HG02623 (cell line): ENCODE measurements at regions not wholly inside any gene's neighbourhood (a gene's known extent, or its start where the extent isn't known, plus 50 kb on each side); places are given as distances from the start of the nearest gene placed in this dataset.
"Not testable (repeated sequence)": the region's sequence is repeated elsewhere in the genome, so short reads cannot be mapped to it uniquely, and the experiment has no call there.

Source experiments
- ATAC-seq: cut with Tn5 transposase; IDR thresholded peaks from one replicate; pipeline ENCODE4 v1.9.1; 2021; ENCODE audit warnings: moderate library complexity; ENCODE audit not compliant: unreplicated experiment

DNA sequence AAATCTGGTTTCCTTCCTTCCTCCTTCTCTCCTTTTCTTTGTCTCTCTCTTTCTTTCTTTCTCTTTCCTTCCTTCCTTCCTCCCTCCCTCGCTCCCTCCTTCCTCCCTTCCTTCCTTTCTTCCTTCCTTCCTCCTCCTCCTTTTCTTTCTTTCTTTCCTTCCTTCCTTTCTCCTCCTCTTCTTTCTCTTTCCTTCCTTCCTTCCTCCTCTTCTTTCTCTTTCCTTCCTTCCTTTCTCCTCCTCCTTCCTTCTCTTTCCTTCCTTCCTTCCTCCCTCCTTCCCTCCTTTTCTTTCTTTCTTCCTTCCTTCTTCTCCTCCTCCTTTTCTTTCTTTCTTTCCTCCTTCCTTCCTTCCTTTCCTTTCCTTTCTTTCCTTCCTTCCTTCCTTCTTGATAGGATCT lies 61.2 kb downstream of the VIP start:
- no peak for ATAC-seq

DNA sequence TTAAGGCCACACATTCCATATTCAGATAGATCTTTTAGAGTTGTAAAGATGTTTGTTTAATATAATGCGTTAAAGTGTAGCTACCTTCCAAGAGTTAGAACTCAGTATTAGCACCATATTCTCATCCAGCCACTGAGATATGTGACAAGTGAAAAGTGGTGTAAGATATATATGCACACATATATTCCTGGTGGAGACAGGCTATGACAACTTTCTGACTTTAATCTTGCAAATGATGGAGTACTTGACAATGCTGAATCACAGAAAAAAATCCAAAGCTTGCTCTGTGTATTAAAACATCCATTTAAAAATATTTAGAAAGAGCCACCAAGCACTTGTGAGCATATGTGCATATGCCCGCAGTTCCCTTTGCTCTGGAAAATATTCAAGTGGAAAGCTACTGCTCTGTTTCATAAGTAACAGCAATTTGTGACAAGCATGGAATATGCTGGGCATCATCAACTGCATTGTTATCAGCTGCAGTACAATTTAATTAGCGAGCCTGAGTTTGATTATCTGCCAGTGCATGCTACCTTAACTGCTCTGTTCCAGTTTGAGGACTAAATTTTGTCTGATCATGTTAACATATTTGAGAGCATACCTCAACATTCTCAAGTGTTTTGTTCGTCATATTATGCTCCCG lies 64.8 kb downstream of the VIP start:
- no peak for ATAC-seq

DNA sequence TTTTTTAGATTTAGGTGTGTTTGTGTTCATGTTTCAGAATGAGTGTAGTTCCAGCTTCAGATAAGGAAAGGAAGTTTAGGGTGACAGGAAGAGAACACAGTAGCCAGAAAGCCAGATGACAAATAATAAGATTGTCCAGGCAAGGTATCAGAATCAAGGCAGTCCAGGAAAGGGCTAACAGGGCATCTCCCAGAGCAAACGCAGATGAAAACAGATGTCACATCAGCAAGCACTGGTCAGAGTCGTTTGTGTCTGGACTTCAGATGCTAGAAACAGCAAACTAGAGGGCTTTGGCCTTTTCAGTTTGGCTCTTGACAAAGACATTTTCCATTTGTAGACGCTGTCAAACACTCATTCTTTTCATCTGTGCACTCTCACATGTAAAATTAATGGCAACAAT lies 65.5 kb downstream of the VIP start:
- ATAC-seq = no peak

DNA sequence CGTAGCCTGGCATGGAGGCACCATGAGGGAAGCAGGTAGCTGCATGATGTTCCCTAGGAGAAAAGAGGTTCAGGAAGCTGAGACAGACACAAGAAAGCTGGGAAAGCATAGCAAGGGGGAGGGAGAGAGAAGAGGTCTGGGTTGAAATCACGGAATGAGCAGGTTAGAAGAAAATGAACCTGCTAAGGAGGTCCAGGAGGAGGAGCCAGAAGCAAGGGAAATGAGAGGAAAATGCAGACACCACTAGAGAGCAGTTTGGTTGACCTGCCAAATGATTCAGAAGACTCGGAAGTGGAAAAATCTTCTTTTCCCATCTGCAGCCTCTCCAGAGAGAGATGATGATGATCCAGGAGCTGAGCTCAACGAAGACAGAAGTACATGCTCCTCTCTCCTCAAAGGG lies 70.9 kb downstream of the VIP start:
- ATAC-seq = no peak

DNA sequence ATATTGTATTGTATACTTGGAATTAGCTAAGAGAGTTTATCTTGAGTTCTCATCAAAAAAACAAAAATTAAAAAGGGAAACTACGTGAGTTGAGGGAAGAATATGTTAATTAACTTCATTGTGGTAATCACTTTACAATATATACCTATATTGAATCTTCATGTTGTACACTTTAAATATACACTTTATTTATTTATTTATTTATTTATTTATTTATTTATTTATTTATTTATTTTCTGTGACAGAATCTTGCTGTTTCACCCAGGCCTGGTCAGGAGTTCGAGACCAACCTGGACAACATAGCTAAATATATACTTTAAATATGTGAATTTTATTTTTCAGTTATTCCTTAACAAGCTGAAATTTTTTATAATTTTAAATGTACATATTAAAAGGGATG lies 74.1 kb downstream of the VIP start:
- ATAC-seq = no peak

DNA sequence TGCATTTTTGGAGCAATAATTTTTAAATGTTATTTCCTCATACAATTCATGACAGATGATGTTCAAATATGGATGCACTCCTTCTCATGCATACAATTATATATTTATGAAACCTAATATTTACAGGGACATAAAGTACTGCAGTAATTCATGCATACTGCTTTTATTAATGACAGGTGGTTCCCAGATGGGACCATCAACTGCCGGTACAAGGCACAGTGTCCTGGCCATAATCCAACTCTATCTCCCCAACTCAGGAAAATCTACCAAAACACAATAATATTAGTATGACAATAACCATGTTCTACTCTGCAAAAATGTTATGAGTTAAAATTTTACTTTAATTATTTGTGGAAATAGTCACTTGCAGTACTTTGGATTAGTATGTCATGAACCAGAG lies 77.8 kb downstream of the VIP start:
- ATAC-seq = no peak

DNA sequence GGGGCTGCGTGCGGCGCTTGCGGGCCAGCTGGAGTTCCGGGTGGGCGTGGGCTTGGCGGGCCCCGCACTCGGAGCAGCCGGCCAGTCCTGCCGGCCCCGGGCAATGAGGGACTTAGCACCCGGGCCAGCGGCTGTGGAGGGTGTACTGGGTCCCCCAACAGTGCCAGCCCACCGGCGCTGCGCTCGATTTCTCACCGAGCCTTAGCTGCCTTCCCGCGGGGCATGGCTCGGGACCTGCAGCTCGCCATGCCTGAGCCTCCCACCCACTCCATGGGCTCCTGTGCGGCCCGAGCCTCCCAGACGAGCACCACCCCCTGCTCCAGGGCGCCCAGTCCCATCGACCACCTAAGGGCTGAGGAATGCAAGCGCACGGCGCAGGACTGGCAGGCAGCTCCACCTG lies 83.8 kb downstream of the VIP start:
- ATAC-seq = not testable (repeated sequence)

DNA sequence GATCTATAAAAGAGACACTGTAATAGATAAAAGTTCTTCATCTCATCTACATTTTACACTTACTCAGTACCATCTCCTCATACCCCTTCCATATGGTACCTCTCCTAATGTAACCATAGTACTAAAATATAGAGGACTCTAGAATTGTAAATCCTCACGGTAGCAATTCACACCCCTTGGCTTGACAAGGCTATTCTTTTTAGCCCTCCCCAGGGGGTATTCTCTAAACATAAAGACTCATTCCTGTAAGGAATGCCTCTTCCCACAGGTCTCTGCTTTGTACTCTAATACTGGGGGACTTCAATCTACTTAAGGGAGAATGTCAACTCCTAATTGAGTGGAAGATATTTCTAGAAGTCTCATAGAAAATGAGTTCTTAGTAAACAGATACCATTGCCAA lies 85.9 kb downstream of the VIP start:
- ATAC-seq = no peak

DNA sequence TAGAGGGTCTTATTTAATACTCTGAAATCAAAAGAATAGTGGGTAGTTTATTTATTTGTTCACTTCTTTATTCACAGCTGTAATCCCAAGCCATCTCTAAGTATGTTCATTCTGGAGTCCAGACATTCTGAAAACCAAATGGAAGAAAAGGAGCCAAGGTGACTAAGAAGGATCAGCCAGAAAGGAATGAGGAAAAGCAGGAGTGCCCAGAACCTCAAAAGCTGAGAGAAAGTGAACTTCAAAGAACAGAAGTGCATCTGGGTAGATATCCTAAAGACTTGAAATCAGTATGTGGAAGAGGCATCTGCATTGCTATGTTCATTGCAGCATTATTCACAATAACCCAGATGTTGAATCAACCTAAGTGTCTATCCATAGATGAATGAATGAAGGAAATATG lies 94.8 kb downstream of the VIP start:
- ATAC-seq = no peak

DNA sequence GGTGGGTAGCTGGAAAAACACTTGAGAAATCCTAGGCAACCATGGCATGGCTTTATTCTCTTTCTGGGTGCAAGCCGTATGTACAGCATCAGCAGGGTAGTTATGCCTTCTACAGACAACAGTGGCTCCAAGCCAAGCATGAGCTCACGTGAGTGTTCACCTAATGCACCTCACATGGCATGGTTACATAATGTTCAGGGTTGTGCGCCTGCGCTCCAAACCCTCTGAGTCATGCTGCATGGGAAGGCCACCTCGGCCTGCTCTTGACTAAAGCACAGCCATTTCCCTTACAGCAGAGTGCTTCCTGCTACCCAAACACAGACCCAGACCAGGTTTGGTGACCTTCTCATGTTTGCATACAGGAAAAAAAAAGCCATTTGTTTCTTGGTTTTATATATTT lies 96.2 kb downstream of the VIP start:
- ATAC-seq = no peak

DNA sequence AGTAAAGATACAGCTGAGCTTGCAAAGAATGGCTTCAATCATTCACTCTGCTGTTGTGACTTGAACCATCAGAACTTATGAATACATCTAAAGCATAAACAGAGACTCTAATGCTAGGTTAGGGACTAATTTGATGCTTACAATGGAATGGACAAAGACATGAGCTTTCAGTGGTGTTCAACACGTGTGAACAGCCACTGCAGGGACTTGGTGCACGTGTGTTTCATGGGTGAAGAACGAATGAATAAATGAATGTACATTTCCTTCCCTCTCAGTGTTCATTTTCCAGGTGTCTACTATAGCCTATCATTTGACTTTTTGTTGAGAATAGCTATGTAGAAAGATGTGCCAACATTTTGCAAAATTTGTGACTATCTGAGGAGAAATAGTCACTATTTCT lies 98.3 kb downstream of the VIP start:
- no peak for ATAC-seq

DNA sequence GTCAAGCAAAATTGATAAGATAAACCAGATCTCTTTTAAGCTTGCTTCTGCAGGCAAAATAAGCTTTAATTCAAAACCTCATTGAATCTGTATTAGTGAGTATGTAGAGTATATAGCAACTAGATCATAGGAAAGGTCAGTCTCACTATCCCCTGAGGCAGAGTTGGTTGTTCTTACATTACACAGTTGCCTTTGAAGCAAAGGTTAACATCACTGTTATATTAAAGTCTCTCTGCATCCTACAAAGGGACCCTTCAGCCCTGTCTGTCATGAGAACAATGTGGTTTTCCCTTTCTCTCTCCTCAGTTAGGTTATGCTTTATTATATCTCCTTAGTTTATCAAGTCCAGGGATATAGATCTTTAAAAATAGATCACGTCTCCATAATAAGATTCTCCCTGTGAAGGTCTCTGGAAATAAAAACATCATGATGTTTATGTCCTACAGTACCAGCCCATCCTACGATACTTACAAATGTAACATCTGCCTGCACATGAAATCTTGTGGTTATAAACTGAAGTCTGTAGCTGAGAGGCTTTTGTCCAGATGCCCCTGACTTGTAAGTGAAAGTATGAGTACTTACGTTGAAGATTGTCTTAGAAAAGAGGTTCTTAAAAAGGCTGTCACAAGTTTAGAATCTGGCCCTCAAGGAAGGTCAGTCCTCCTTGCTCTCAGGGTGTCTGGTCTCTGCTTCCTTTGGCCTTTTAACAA lies 103.6 kb downstream of the VIP start:
- ATAC-seq = no peak

DNA sequence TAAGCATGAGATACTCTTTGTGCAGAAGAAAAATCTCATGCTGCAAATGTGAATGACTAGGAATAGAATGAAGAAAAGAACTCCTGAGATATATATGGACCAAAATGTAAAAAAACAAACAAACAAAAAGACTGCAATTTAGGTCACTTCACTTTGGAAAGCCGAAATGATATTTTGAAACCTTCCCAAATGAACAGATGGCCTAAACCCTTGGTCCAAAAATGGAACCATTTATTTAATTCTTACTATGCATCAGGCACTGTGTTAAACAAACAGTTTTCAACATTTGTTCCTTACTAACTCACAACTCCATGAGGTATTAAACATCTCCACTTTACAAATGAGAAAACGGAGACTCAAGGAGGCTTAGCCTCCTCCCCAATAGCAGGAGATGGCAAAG lies 107.5 kb downstream of the VIP start:
- no peak for ATAC-seq

DNA sequence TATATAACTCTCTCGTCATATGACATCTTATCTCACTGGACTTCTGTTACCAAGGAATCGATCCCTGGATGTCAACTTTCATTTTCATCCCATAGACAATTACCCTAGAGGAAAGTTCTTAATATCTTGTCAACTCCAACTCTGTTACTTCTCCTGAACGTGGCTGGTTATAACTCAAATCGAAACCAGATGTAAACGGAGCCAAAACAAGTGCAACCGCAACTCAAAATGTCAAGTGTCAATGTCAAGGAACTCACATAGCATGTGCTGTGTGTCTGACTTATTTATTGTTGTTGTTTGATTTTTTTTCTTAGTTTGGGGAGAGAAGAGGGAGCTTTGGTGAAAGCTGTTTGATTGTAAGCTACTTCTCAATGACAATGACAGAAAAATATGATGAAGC lies 108.6 kb downstream of the VIP start:
- ATAC-seq = no peak

DNA sequence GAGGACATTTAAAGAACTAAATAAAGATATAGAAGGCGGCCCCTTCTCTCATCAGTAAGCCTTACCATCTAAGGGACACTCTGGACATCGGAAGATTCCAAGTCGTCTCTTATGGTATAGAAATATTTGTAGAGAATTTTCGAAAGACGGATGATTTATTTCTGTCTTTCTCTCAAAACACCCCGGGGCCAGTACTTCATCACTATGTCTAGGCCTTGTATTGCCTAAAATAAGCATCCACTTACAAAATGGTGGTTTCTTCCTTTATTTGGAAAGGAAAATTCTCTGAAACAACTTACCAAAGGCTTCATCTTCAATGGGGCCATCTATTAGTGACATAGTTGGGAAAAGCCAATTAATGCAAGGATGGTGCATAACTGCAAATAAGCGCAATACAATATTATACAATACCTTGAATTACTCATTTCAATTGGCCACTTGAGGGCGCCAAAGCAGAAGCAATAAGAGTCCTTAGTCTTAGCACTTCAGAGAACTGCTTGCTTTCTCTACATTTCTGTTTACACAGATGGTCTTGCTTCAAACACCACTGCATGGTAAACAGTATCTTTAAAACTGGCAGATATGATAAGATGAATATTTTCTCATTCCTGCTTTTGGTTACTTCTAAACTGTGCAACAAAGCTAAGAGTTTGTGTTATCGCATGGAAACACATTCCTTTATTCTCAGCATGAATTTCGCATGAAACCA lies 113.2 kb downstream of the VIP start:
- ATAC-seq = peak; percentile 97

DNA sequence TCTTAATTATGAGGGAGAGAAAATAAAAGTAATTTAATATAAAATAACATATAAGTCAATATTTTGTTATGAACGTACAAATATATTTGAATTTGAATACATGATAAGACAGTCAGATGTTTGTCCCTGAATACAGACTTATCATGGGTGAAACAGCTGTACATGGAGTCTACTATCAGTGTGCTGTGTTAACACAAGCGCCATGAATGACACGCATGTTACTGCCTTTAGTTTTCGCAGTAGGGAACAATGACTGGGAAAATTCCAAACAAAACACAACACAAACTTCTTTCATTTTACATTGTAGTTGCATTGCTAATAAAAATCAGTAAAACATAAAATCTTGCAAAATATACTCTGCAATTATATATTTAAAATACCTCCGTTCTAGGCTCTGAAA lies 108.6 kb downstream of the FBXO5 start:
- no peak for ATAC-seq

DNA sequence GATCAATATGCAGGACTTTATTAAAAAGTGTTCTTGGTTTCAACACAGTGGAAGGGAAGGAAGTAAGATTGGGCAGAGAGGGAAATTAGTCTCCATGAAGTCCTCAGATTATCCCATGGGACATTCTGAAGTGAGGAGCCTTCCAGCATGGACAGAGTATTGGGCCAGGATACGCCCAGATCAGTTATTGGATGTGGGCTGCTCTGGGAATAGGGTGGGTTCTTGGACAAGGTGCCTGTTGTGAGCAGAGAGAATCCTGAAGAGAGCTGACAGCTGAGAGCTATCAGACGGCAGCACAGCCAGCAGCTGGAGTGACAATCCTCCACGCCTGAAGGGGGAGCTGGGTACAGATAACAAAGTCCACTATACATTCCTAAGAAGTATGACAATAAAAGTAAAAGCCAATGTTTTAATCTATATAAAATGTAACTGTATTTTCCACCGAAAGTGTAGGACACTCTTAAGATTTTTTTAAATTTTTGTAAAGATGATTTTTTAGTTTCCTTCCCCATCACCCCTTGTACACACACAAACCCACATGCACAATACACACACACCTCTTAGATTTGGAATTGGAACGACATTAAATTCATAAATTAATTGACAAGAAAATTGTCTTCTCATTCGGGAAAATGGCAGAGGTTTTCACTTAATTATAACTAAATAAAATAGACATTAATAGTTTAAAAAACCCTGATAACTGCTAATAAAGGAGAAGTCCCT lies 107.8 kb downstream of the FBXO5 start:
- ATAC-seq = no peak

DNA sequence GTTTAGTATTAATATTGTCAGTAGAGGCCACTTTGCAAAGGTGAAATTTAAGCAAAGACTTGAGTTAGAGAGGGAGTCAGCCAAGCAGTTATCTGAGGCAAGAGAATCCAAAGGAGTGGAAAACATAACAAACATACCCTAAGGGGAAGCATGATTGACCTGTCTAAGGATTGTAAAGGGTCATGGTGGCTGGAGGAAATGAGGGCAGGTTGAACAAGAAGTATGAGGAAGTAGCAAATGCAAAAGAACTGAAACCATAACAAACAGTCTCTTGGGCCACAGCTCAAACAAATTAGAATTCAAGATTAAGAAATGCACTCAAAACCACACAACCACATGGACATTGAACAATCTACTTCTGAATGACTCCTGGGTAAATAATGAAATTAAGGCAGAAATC lies 103.2 kb downstream of the FBXO5 start:
- ATAC-seq = no peak

DNA sequence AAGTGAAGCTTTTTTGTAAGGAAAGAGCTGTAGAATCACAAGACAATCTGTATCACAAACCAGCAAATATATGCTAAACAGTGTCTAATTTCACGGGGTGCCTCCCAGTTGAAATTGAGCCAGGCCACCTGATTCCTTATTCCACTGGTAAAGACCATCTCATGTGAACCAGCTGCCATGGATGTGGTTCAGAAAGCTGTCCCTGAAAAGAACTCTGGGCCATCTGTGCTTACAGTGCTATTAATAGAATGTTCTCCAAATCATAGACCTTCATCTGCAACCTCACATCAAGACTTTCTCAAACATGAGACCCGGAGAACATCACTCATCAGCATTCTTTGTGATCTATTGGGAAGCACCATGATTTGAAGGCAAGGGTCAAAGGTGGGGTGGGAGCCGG lies 89.7 kb downstream of the FBXO5 start:
- no peak for ATAC-seq

DNA sequence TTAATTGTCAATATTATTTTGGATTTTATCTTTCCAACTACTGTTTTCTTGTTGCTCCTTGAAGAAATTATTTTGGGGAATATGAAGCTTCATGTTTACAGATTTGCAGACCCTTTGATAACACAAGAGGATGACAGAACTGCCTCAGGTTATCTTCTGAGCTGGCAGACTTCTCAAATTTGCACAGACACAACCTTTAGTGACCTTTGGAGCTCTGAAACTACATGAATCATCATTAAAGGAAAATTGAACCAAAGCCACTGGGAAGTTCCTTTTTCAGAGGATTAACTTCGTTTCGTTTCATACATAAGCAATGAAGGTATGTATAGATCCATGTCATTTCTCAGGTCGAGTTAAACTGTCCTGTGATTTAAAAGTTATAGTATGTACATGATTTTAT lies 85.9 kb downstream of the FBXO5 start:
- ATAC-seq = no peak

DNA sequence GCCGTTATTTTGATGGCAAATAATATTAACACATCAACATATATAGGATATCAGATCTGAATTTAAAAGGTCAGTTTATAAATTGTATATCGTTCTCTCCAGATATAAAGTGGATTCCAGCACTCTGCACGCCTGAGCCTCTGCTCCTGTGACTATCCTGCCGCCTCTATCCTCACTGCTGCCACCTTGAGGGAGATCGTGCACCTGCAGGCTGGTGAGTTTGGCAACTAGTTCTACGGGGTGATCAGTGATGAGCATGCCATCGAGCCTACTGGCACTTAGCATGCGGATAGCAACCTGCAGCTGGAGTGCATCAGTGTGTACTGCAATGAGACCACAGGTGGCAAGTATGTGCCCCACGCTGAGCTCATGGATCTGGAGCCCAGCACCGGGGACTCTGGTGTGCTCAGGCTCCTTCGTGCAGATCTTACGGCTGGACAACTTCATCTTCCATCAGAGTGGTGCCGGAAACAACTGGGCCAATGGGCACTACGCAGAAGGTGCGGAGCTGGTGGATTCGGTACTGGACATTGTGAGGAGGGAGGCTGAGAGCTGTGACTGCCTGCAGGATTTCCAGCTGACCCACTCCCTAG lies 84.9 kb downstream of the FBXO5 start:
- peak; percentile 99 for ATAC-seq
